Activated T-helper 9 cell treated with anti-CD3 and anti-CD28 coated beads, Interleukin-2, amount 50 U/mL, for 16 hours (primary cell): ENCODE measurements at regions not wholly inside any gene's neighbourhood (a gene's known extent, or its start where the extent isn't known, plus 50 kb on each side); places are given as distances from the start of the nearest gene placed in this dataset.

ENCODE experiments used
- DNase-seq: peaks from one replicate; pipeline ENCODE4 v3.0.0-alpha.2; 2020; ENCODE audit warnings: low read depth

GRCh38 chr21:24220446-24220845, 1386.8 kb downstream of the MRPL39 start:
- DNase-seq: no peak

GRCh38 chr21:24217151-24217550, 1390.1 kb downstream of the MRPL39 start:
- no peak for DNase-seq

GRCh38 chr21:24210130-24210529, 1397.2 kb downstream of the MRPL39 start:
- no peak for DNase-seq

- no peak for DNase-seq
Observed at GRCh38 chr21:24208562-24209260, 1398.6 kb downstream of the MRPL39 start.

GRCh38 chr21:24205319-24205718, 1402.0 kb downstream of the MRPL39 start:
- DNase-seq: no peak

- DNase-seq: no peak
Observed at GRCh38 chr21:24204641-24205040, 1402.6 kb downstream of the MRPL39 start.

- DNase-seq: no peak
Observed at GRCh38 chr21:24200052-24200451, 1407.2 kb downstream of the MRPL39 start.

GRCh38 chr21:24197923-24198322, 1409.4 kb downstream of the MRPL39 start:
- no peak for DNase-seq

GRCh38 chr21:24197132-24197643, 1410.1 kb downstream of the MRPL39 start:
- DNase-seq: no peak

- DNase-seq: no peak
Observed at GRCh38 chr21:24188506-24188905, 1418.8 kb downstream of the MRPL39 start.

- no peak for DNase-seq
Observed at GRCh38 chr21:24183077-24183476, 1424.2 kb downstream of the MRPL39 start.

- DNase-seq: no peak
Observed at GRCh38 chr21:24179110-24179509, 1428.2 kb downstream of the MRPL39 start.

GRCh38 chr21:24175106-24175505, 1432.2 kb downstream of the MRPL39 start:
- DNase-seq: no peak

GRCh38 chr21:24171736-24172135, 1435.5 kb downstream of the MRPL39 start:
- DNase-seq: no peak

- DNase-seq: no peak
Observed at GRCh38 chr21:24163539-24163938, 1443.7 kb downstream of the MRPL39 start.

- no peak for DNase-seq
Observed at GRCh38 chr21:24160528-24160927, 1446.8 kb downstream of the MRPL39 start.

- DNase-seq: no peak
Observed at GRCh38 chr21:24153137-24153536, 1454.1 kb downstream of the MRPL39 start.

GRCh38 chr21:24150753-24151152, 1456.5 kb downstream of the MRPL39 start:
- no peak for DNase-seq

GRCh38 chr21:24148461-24148860, 1458.8 kb downstream of the MRPL39 start:
- DNase-seq: no peak

GRCh38 chr21:24147674-24148073, 1459.6 kb downstream of the MRPL39 start:
- DNase-seq: no peak

- DNase-seq: no peak
Observed at GRCh38 chr21:24131056-24131455, 1476.2 kb downstream of the MRPL39 start.

GRCh38 chr21:24127651-24128050, 1479.6 kb downstream of the MRPL39 start:
- no peak for DNase-seq

- no peak for DNase-seq
Observed at GRCh38 chr21:24123785-24124184, 1483.5 kb downstream of the MRPL39 start.
